ENCODE measurements at regions not wholly inside any gene's neighbourhood (a gene's known extent, or its start where the extent isn't known, plus 50 kb on each side); places are given as distances from the start of the nearest gene placed in this dataset.
"Not testable (repeated sequence)": the region's sequence is repeated elsewhere in the genome, so short reads cannot be mapped to it uniquely, and the experiment has no call there.

DNA sequence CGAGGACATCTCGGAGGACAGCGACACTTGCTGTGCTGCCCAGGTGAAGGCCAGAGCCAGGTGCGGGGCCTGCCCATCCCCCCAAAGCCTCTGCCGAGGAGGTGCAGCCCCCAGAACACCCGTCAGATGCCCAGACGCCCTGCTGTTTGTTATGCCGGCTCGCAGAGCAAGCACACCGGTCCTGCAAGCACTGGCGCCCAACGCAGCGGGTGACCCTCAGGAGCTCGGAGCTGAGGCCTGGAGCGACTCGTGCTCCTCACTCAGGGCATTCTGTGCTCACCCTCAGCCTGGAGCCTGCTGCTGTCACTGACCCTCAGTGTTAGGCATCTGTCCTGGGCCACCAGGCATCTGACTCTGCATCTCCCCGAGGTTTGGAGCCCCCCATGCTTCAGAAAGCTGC lies 199.0 kb downstream of the LIPI start:
- H3K9me3 ChIP-seq (ENCODE audit: low read length); H3K36me3 ChIP-seq (ENCODE audit: insufficient read depth, low read length); H3K4me3 ChIP-seq (ENCODE audit: low read length); POLR2A ChIA-PET; H3K4me1 Mint-ChIP-seq; H3K4me1 ChIP-seq (ENCODE audit: insufficient read depth, low read length); DNase-seq; H3K27me3 ChIP-seq (ENCODE audit: insufficient read depth, low read length, poor library complexity, severe bottlenecking); CTCF ChIA-PET; H3K9me3 Mint-ChIP-seq; H3K36me3 Mint-ChIP-seq; H3K4me3 Mint-ChIP-seq; H3K27me3 Mint-ChIP-seq; H3K27ac Mint-ChIP-seq; H3K27ac ChIP-seq (ENCODE audit: low read depth, low read length): not testable (repeated sequence)

DNA sequence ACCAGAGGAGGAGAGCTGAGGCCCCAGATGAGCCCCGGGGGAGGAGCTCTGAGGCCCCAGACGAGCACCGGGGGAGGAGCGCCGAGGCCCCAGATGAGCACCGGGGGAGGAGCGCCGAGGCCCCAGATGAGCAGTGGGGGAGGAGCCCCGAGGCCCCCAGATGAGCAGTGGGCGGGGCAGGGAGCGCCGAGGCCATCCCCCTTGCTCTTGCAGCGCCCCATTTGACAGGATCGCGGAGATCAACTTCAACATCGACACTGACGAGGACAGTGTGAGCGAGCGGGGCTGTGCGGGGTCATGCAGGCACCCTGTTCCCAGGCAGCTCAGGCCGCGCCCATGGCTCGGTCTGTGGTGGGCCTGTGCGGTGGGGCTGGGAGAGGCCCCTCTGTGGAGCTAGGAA lies 199.6 kb downstream of the LIPI start:
- POLR2A ChIA-PET; CTCF ChIA-PET; H3K9me3 Mint-ChIP-seq; H3K27me3 ChIP-seq (ENCODE audit: insufficient read depth, low read length, poor library complexity, severe bottlenecking); H3K36me3 ChIP-seq (ENCODE audit: insufficient read depth, low read length); H3K4me1 ChIP-seq (ENCODE audit: insufficient read depth, low read length); H3K27me3 Mint-ChIP-seq; H3K4me3 ChIP-seq (ENCODE audit: low read length); H3K4me3 Mint-ChIP-seq; H3K9me3 ChIP-seq (ENCODE audit: low read length); H3K4me1 Mint-ChIP-seq; DNase-seq; H3K27ac ChIP-seq (ENCODE audit: low read depth, low read length); H3K27ac Mint-ChIP-seq; H3K36me3 Mint-ChIP-seq: not testable (repeated sequence)

DNA sequence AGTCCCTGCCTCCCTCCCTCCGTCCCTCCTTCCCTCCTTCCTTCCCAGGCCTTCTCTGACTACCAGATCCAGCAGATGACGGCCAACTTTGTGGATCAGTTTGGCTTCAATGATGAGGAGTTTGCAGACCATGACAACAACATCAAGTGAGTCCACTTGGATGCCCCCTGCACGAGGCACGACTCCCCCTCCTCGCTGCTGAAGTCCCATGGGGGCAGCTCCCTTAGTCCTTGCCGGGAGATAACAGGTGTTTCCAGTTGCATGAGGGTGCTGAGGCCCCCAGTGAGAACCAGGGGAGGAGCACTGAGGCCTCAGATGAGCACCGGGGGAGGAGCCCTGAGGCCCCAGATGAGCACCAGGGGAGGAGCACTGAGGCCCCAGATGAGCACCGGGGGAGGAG lies 200.0 kb downstream of the LIPI start:
- POLR2A ChIA-PET: no interaction called here
- CTCF ChIA-PET: no interaction called here

DNA sequence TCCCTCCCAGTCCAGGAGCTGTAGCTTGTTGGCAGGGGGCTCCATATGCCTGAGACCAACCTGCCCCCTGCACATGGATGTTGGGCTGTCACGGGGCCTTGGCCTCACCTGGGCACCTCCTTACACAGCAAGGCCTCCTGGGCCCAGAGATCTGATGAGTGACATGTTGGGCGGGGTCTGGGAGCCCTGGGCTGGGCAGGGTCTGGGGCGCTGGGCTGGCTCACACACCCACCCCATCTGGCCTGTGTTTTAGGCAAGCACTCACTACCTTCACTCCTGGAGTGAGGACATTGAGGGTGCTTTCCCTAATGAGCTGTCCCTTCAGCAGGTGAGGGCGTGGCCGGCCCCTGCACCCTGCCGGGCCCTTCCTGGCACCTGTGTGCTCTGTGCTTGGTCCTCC lies 200.8 kb downstream of the LIPI start:
- H3K9me3 ChIP-seq (ENCODE audit: low read length); H3K27me3 ChIP-seq (ENCODE audit: insufficient read depth, low read length, poor library complexity, severe bottlenecking); POLR2A ChIA-PET; CTCF ChIA-PET; H3K9me3 Mint-ChIP-seq; H3K36me3 Mint-ChIP-seq; H3K27ac Mint-ChIP-seq; H3K4me3 ChIP-seq (ENCODE audit: low read length); H3K27ac ChIP-seq (ENCODE audit: low read depth, low read length); H3K27me3 Mint-ChIP-seq; DNase-seq; H3K36me3 ChIP-seq (ENCODE audit: insufficient read depth, low read length); H3K4me1 ChIP-seq (ENCODE audit: insufficient read depth, low read length); H3K4me3 Mint-ChIP-seq; H3K4me1 Mint-ChIP-seq: not testable (repeated sequence)

More for the DNA sequence above, 200.0 kb downstream of the LIPI start:
- Mint-ChIP-seq H3K4me3 (no peak overlapping the region), H3K27me3 (peaks cover 0 to 1% of the 10 kb centered on the region in 2 donors), H3K4me1 (no peaks in the 10 kb centered on the region), H3K9me3 (no peaks in the 10 kb centered on the region), H3K36me3 (no peaks in the 10 kb centered on the region), H3K27ac (no peak overlapping the region)
- Histone ChIP-seq H3K27ac (ENCODE audit: low read depth, low read length) (no peak overlapping the region), H3K4me1 (ENCODE audit: insufficient read depth, low read length) (no peaks in the 10 kb centered on the region), H3K9me3 (ENCODE audit: low read length) (no peaks in the 10 kb centered on the region), H3K36me3 (ENCODE audit: insufficient read depth, low read length) (no peaks in the 10 kb centered on the region), H3K27me3 (ENCODE audit: insufficient read depth, low read length, poor library complexity, severe bottlenecking) (no peaks in the 10 kb centered on the region), H3K4me3 (ENCODE audit: low read length) (no peak overlapping the region)
- no peak for DNase-seq

DNA sequence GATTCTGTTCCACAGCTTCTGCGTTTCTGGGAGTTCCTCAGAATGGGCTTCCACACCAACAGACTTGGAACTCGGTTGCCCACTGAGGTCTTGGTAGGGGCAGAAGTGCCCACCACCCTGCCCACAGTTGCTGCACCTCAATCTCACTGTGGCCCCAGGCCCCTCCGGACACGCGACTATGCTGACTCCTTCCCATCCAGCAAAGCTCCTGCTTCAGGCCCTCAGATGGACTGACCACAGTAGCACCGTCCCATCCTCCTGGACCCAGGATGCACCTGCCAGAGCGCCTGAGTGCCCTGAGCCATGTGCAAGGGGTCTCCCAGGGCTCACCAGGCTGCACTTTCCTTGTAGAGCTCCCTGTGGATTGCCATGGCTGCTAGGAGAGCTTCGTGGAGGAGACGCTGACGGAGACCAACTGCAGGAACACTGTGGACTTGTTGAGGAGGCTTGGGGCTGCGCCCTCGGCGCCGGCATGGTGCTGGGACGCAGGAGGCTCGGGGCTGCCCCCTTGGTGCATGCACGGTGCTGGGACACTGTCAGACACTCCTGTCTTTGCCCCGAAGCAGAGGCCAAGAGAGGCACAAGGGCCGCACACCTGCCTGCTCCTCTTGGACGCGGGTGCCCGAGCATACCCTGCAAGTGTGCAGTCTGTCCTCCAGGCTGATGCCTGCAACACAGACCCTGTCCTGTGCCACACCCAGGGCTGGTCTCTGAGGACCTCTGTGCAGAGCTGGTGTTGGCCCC lies 201.3 kb downstream of the LIPI start:
- CTCF ChIA-PET; DNase-seq; H3K4me3 ChIP-seq (ENCODE audit: low read length); H3K4me3 Mint-ChIP-seq; H3K27me3 Mint-ChIP-seq; H3K27ac ChIP-seq (ENCODE audit: low read depth, low read length); H3K36me3 Mint-ChIP-seq; H3K27ac Mint-ChIP-seq; H3K4me1 Mint-ChIP-seq; H3K4me1 ChIP-seq (ENCODE audit: insufficient read depth, low read length); POLR2A ChIA-PET; H3K27me3 ChIP-seq (ENCODE audit: insufficient read depth, low read length, poor library complexity, severe bottlenecking); H3K36me3 ChIP-seq (ENCODE audit: insufficient read depth, low read length); H3K9me3 ChIP-seq (ENCODE audit: low read length); H3K9me3 Mint-ChIP-seq: not testable (repeated sequence)

DNA sequence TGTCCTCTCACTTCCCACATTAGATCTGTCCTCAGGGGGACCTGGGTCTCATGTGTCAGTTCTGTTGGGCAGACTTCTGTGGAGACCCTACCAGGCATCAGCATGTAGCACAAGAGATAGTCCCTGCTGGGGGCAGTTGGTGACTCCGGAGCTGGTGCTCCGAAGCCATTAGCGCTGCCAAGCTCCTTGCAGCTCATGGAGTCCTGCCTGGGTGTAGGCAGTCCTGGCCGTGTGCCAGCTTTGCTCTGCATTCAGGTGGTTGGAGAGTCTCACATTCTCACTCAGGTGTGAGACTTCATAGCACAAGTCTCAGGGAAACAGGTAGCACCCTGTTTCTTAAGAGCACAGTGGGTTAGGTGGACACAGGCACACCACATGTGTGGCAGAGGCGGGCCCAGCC lies 202.3 kb downstream of the LIPI start:
- H3K36me3 Mint-ChIP-seq, DNase-seq, CTCF ChIA-PET: not testable (repeated sequence)

DNA sequence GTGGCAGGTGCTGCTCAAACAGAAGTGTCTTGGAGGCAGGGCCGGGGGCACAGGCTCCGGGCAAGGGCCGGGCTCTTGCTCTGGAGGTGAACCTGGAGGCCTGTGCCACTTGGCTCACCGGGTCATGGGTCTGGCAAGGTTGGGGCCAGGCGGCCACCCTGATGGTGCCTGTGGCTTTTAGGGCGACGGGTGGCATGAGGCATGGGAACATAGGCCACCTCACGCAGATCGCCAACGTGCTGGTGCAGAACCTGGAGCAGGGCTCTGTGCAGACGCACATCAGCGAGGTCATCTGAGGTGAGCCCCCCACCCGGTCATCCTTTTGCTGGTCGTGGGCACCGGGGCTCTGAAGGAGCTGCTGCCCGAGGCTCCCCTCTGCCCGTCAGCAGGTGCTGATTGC lies 202.7 kb downstream of the LIPI start:
- POLR2A ChIA-PET; H3K36me3 ChIP-seq (ENCODE audit: insufficient read depth, low read length); H3K9me3 Mint-ChIP-seq; H3K9me3 ChIP-seq (ENCODE audit: low read length); H3K27me3 ChIP-seq (ENCODE audit: insufficient read depth, low read length, poor library complexity, severe bottlenecking); H3K4me1 ChIP-seq (ENCODE audit: insufficient read depth, low read length); H3K27me3 Mint-ChIP-seq; CTCF ChIA-PET; H3K36me3 Mint-ChIP-seq; H3K27ac Mint-ChIP-seq; DNase-seq; H3K4me3 ChIP-seq (ENCODE audit: low read length); H3K27ac ChIP-seq (ENCODE audit: low read depth, low read length); H3K4me1 Mint-ChIP-seq: not testable (repeated sequence)
- peak overlapping the region in 1 of 7 donors; percentile 48 for H3K4me3 Mint-ChIP-seq

More for the DNA sequence above, 202.3 kb downstream of the LIPI start:
- H3K36me3 ChIP-seq (ENCODE audit: insufficient read depth, low read length); H3K4me3 Mint-ChIP-seq; H3K27ac ChIP-seq (ENCODE audit: low read depth, low read length); H3K27me3 ChIP-seq (ENCODE audit: insufficient read depth, low read length, poor library complexity, severe bottlenecking); H3K9me3 Mint-ChIP-seq; POLR2A ChIA-PET; H3K9me3 ChIP-seq (ENCODE audit: low read length); H3K4me1 ChIP-seq (ENCODE audit: insufficient read depth, low read length); H3K27me3 Mint-ChIP-seq; H3K4me1 Mint-ChIP-seq; H3K4me3 ChIP-seq (ENCODE audit: low read length); H3K27ac Mint-ChIP-seq: not testable (repeated sequence)

DNA sequence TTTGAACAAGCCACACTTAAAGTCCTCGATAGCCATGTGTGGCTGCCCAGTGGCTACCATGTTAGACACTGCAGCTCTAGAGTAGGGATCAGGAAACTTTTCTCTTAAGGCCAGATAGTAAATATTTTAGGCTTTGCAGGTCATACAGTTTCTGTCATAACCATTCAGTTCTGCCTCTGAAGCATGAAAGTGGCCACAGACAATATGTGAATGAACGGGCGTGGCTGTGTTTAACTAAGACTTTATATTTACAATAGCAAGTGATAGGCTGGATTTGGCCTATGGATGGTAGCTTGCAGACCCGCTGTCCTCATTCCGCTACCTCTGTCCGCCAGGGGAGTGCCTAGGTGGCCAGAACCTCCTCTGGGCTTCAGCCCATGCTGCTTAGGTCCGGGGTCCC lies 204.6 kb downstream of the LIPI start:
- not testable (repeated sequence) for DNase-seq; H3K27me3 ChIP-seq (ENCODE audit: insufficient read depth, low read length, poor library complexity, severe bottlenecking)

More for the DNA sequence above, 204.6 kb downstream of the LIPI start:
- POLR2A ChIA-PET; H3K27ac ChIP-seq (ENCODE audit: low read depth, low read length); H3K4me3 Mint-ChIP-seq; H3K4me1 ChIP-seq (ENCODE audit: insufficient read depth, low read length); CTCF ChIA-PET; H3K9me3 Mint-ChIP-seq; H3K36me3 ChIP-seq (ENCODE audit: insufficient read depth, low read length); H3K4me3 ChIP-seq (ENCODE audit: low read length); H3K27ac Mint-ChIP-seq; H3K27me3 Mint-ChIP-seq; H3K4me1 Mint-ChIP-seq; H3K36me3 Mint-ChIP-seq; H3K9me3 ChIP-seq (ENCODE audit: low read length): not testable (repeated sequence)
